Mammary epithelial cell (primary cell): ENCODE measurements at regions not wholly inside any gene's neighbourhood (a gene's known extent, or its start where the extent isn't known, plus 50 kb on each side); places are given as distances from the start of the nearest gene placed in this dataset.

ENCODE experiments used
- EZH2 ChIP-seq: IDR thresholded peaks from 2 replicates; pipeline ENCODE4 v1.6.1; 2012; ENCODE audit warnings: low read length, inconsistent platforms, borderline replicate concordance
- TF ChIP-seq, protein P1 (sequence below), 2 donors: IDR thresholded peaks in 1 of 2; conservative IDR thresholded peaks in 1 of 2; 2 replicates each; pipeline ENCODE4 v1.5.1; 2011 to 2012; ENCODE audit warnings: inconsistent platforms in 2 of 2, low read length in 2 of 2, mild to moderate bottlenecking in 2 of 2, control low read depth in 1 of 2, low read depth in 1 of 2; ENCODE audit not compliant: insufficient read depth in 1 of 2; ENCODE audit errors: extremely low read depth in 1 of 2

DNA sequence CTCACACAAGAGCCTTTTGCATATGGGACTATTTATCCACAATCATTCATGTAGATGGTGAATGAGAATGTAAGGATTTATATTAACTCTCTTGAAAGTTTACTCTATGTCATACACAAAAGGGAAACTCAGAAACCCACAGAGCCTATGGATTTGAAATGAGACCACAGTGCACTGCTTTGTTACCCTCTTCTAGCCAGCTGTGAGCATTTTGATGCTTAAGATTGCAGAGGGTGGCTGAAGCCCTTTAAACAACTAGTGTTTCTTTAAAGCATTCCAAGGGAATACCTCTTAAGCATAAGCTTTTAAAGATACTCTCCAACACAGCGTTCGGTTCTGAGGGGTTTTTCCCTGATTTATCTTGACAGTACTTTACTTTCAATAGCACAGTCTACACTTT is 113.9 kb downstream of the NKX6-1 start:
- TF ChIP-seq, protein P1, sequence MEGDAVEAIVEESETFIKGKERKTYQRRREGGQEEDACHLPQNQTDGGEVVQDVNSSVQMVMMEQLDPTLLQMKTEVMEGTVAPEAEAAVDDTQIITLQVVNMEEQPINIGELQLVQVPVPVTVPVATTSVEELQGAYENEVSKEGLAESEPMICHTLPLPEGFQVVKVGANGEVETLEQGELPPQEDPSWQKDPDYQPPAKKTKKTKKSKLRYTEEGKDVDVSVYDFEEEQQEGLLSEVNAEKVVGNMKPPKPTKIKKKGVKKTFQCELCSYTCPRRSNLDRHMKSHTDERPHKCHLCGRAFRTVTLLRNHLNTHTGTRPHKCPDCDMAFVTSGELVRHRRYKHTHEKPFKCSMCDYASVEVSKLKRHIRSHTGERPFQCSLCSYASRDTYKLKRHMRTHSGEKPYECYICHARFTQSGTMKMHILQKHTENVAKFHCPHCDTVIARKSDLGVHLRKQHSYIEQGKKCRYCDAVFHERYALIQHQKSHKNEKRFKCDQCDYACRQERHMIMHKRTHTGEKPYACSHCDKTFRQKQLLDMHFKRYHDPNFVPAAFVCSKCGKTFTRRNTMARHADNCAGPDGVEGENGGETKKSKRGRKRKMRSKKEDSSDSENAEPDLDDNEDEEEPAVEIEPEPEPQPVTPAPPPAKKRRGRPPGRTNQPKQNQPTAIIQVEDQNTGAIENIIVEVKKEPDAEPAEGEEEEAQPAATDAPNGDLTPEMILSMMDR (conservative IDR thresholded peaks at IDR 0.05 in 1 of 2, IDR thresholded peaks at IDR 0.05 in 1 of 2; ENCODE audit: extremely low read depth in 1 of 2, insufficient read depth in 1 of 2, low read depth in 1 of 2, low read length in 2 of 2): no peak
- no peak for TF ChIP-seq EZH2
